ENCODE measurements at regions not wholly inside any gene's neighbourhood (a gene's known extent, or its start where the extent isn't known, plus 50 kb on each side); places are given as distances from the start of the nearest gene placed in this dataset.

GRCh38 chr14:96660123-96660522 lies 137.1 kb upstream of the VRK1 start:
- TF ChIP-seq POLR2A (IDR thresholded peaks at IDR 0.05; ENCODE audit: low read depth, low read length) (no peak), CTCF (IDR thresholded peaks at IDR 0.05; ENCODE audit: extremely low read depth in 1 of 2, insufficient read depth in 1 of 2, low read depth in 1 of 2, low read length in 2 of 2) (no peak), MAX (IDR thresholded peaks at IDR 0.05; ENCODE audit: insufficient read depth, insufficient read length) (no peak), EZH2 (IDR thresholded peaks at IDR 0.05; ENCODE audit: borderline replicate concordance, low read depth, low read length, severe bottlenecking) (no peak)
- H3K27me3 ChIP-seq (ENCODE audit: control insufficient read depth in 2 of 2, insufficient read depth in 2 of 2, low read length in 2 of 2), result no peaks in the 10 kb centered on the region

GRCh38 chr14:96660667-96661066 lies 136.5 kb upstream of the VRK1 start:
- Histone ChIP-seq H3K9ac (replicated peaks; ENCODE audit: extremely low read depth, insufficient read depth, low read length) (no peak overlapping the region), H3K27ac (ENCODE audit: insufficient read depth, low read depth, low read length) (no peak overlapping the region), H3K9me1 (replicated peaks; ENCODE audit: control insufficient read depth, extremely low read depth, insufficient read depth, low read length) (no peaks in the 10 kb centered on the region), H3K79me2 (ENCODE audit: control insufficient read depth, insufficient read depth, low read length) (no peaks in the 10 kb centered on the region), H2AFZ (ENCODE audit: low read depth, low read length) (no peak overlapping the region), H3K9me3 (replicated peaks; ENCODE audit: control insufficient read depth, insufficient read depth, low read length) (no peaks in the 10 kb centered on the region), H3K4me1 (ENCODE audit: control insufficient read depth, extremely low read depth, insufficient read depth, low read length) (no peaks in the 10 kb centered on the region), H3K36me3 (ENCODE audit: control insufficient read depth in 2 of 2, extremely low read depth in 1 of 2, insufficient read depth in 2 of 2, low read length in 2 of 2) (no peaks in the 10 kb centered on the region), H4K20me1 (replicated peaks; ENCODE audit: control insufficient read depth, extremely low read depth, insufficient read depth, low read length) (no peaks in the 10 kb centered on the region), H3K4me2 (ENCODE audit: insufficient read depth, low read length) (no peak overlapping the region), H3K27me3 (ENCODE audit: control insufficient read depth in 2 of 2, insufficient read depth in 2 of 2, low read length in 2 of 2) (no peaks in the 10 kb centered on the region), H3K4me3 (replicated peaks in 1 of 3; ENCODE audit: insufficient read depth in 1 of 3, low read depth in 1 of 3, low read length in 3 of 3) (no peak overlapping the region)
- no peak for TF ChIP-seq JUN (IDR thresholded peaks at IDR 0.05; ENCODE audit: borderline replicate concordance, insufficient read depth, insufficient read length, low read depth)
- no peak for TF ChIP-seq GATA2 (IDR thresholded peaks at IDR 0.05; ENCODE audit: insufficient read depth, insufficient read length, low read depth, low read length)
- no peak for TF ChIP-seq POLR2AphosphoS5 (IDR thresholded peaks at IDR 0.05; ENCODE audit: insufficient read depth, low read depth, low read length)
- TF ChIP-seq MAX (IDR thresholded peaks at IDR 0.05; ENCODE audit: insufficient read depth, insufficient read length), result no peak
- TF ChIP-seq FOS (IDR thresholded peaks at IDR 0.05; ENCODE audit: borderline replicate concordance, insufficient read depth, low read length), result no peak
- TF ChIP-seq CTCF (IDR thresholded peaks at IDR 0.05; ENCODE audit: extremely low read depth in 1 of 2, insufficient read depth in 1 of 2, low read depth in 1 of 2, low read length in 2 of 2), result no peak
- TF ChIP-seq POLR2A (IDR thresholded peaks at IDR 0.05; ENCODE audit: low read depth, low read length), result no peak
- no peak for TF ChIP-seq MYC (IDR thresholded peaks at IDR 0.05; ENCODE audit: low read depth, low read length)
- no peak for TF ChIP-seq EZH2 (IDR thresholded peaks at IDR 0.05; ENCODE audit: borderline replicate concordance, low read depth, low read length, severe bottlenecking)
- no peak for FAIRE-seq
- ChIA-PET CTCF (no interaction called here), POLR2A (no interaction called here)
- DNase-seq (ENCODE audit: low read depth, low spot score), result no peak
- dilution Hi-C loops (cut with MboI; ENCODE audit: extremely low pct_ligation_motif_present, low sequenced_read_pairs), result no loop called here
- no TSS peak for BruUV-seq (replicated peaks)
- intact Hi-C loops (cut with micrococcal nuclease), result no loop called here

More at GRCh38 chr14:96660123-96660522, 137.1 kb upstream of the VRK1 start:
- DNase-seq (ENCODE audit: low read depth, low spot score), result no peak
- no peaks in the 10 kb centered on the region for H3K9me3 ChIP-seq (replicated peaks; ENCODE audit: control insufficient read depth, insufficient read depth, low read length)
- no peak overlapping the region for H3K9ac ChIP-seq (replicated peaks; ENCODE audit: extremely low read depth, insufficient read depth, low read length)
- ChIA-PET POLR2A (no interaction called here), CTCF (no interaction called here)
- intact Hi-C loops (cut with micrococcal nuclease) (no loop called here), dilution Hi-C loops (cut with MboI; ENCODE audit: extremely low pct_ligation_motif_present, low sequenced_read_pairs) (no loop called here)
- H3K4me3 ChIP-seq (replicated peaks in 1 of 3; ENCODE audit: insufficient read depth in 1 of 3, low read depth in 1 of 3, low read length in 3 of 3), result no peak overlapping the region
- no peak overlapping the region for H2AFZ ChIP-seq (ENCODE audit: low read depth, low read length)
- no peaks in the 10 kb centered on the region for H3K36me3 ChIP-seq (ENCODE audit: control insufficient read depth in 2 of 2, extremely low read depth in 1 of 2, insufficient read depth in 2 of 2, low read length in 2 of 2)
- no peaks in the 10 kb centered on the region for H3K9me1 ChIP-seq (replicated peaks; ENCODE audit: control insufficient read depth, extremely low read depth, insufficient read depth, low read length)
- no peaks in the 10 kb centered on the region for H3K4me1 ChIP-seq (ENCODE audit: control insufficient read depth, extremely low read depth, insufficient read depth, low read length)
- FAIRE-seq, result no peak
- no peaks in the 10 kb centered on the region for H4K20me1 ChIP-seq (replicated peaks; ENCODE audit: control insufficient read depth, extremely low read depth, insufficient read depth, low read length)
- BruUV-seq (replicated peaks), result no TSS peak
- H3K27ac ChIP-seq (ENCODE audit: insufficient read depth, low read depth, low read length), result no peak overlapping the region
- H3K4me2 ChIP-seq (ENCODE audit: insufficient read depth, low read length), result no peak overlapping the region
- no peaks in the 10 kb centered on the region for H3K79me2 ChIP-seq (ENCODE audit: control insufficient read depth, insufficient read depth, low read length)

Data from endothelial cell of umbilical vein (primary cell).